CD14-positive monocyte (primary cell): ENCODE measurements at regions not wholly inside any gene's neighbourhood (a gene's known extent, or its start where the extent isn't known, plus 50 kb on each side); places are given as distances from the start of the nearest gene placed in this dataset.

Experiments
- DNase-seq, 3 donors: peaks; one replicate each; pipeline ENCODE4 v3.0.0-alpha.2; 2011 to 2022
- H2AFZ ChIP-seq: 2 replicates; pipeline ENCODE4 v1.6.0; 2012; ENCODE audit warnings: mild to moderate bottlenecking, low read depth, low read length, inconsistent platforms; ENCODE audit not compliant: insufficient read depth, poor library complexity, severe bottlenecking
- H3K27ac ChIP-seq, 2 donors: 1 replicate in 1 of 2; 2 replicates in 1 of 2; pipeline ENCODE4 v1.5.1; 2012 to 2013; ENCODE audit warnings: low read length in 2 of 2, control low read depth in 1 of 2, inconsistent platforms in 1 of 2, low read depth in 1 of 2, mild to moderate bottlenecking in 1 of 2
- H3K27me3 ChIP-seq, 2 donors: one replicate each; pipeline versions ENCODE4 v1.6.0 to v1.6.1; 2011 to 2013; ENCODE audit warnings: low read length in 2 of 2; ENCODE audit not compliant: control insufficient read depth in 2 of 2, insufficient read depth in 2 of 2
- H3K36me3 ChIP-seq, 2 donors: replicated peaks in 1 of 2; 1 replicate in 1 of 2; 2 replicates in 1 of 2; pipeline versions ENCODE4 v1.5.1 to v1.6.1; 2012 to 2013; ENCODE audit warnings: low read length in 2 of 2, control low read depth in 1 of 2, inconsistent platforms in 1 of 2, mild to moderate bottlenecking in 1 of 2; ENCODE audit not compliant: insufficient read depth in 2 of 2, control insufficient read depth in 1 of 2
- H3K4me1 ChIP-seq, 2 donors: 1 replicate in 1 of 2; 2 replicates in 1 of 2; pipeline versions ENCODE4 v1.5.1 to v1.6.1; 2012 to 2013; ENCODE audit warnings: low read length in 2 of 2, control low read depth in 1 of 2, inconsistent platforms in 1 of 2, mild to moderate bottlenecking in 1 of 2, moderate library complexity in 1 of 2; ENCODE audit not compliant: insufficient read depth in 2 of 2, control insufficient read depth in 1 of 2
- H3K4me2 ChIP-seq: replicated peaks from 2 replicates; pipeline ENCODE3; 2012; ENCODE audit warnings: low read length, moderate library complexity, mild to moderate bottlenecking; ENCODE audit not compliant: poor library complexity, severe bottlenecking; ENCODE audit errors: extremely low read depth
- H3K4me3 ChIP-seq, 3 experiments: fragments of 200-600 bp in 1 of 3; sonication (generic) in 1 of 3; replicated peaks in 1 of 3; 1 replicate in 2 of 3; 2 replicates in 1 of 3; pipeline ENCODE4 v1.5.1; 2011 to 2013; ENCODE audit warnings: low read length in 3 of 3, mild to moderate bottlenecking in 3 of 3, control low read depth in 2 of 3, low read depth in 2 of 3, inconsistent platforms in 1 of 3, moderate library complexity in 1 of 3
- H3K79me2 ChIP-seq: 2 replicates; pipeline ENCODE4 v1.6.0; 2012; ENCODE audit warnings: mild to moderate bottlenecking, control low read depth, inconsistent platforms, low read length, moderate library complexity; ENCODE audit not compliant: insufficient read depth
- H3K9ac ChIP-seq: 2 replicates; pipeline ENCODE4 v1.6.0; 2017; ENCODE audit warnings: low read length, mild to moderate bottlenecking; ENCODE audit not compliant: insufficient read depth, poor library complexity, severe bottlenecking
- H3K9me3 ChIP-seq, 2 donors: replicated peaks in 1 of 2; 1 replicate in 1 of 2; 2 replicates in 1 of 2; pipeline versions ENCODE4 v1.5.1 to v1.6.1; 2012 to 2013; ENCODE audit warnings: low read length in 2 of 2, control low read depth in 1 of 2; ENCODE audit not compliant: control insufficient read depth in 1 of 2, insufficient read depth in 1 of 2
- H4K20me1 ChIP-seq: 2 replicates; pipeline ENCODE4 v1.6.0; 2012; ENCODE audit warnings: mild to moderate bottlenecking, low read length, control low read depth, moderate library complexity; ENCODE audit not compliant: insufficient read depth
- H3K27ac Mint-ChIP-seq, 7 donors: one replicate each; pipeline ENCODE4 v1.8.0; 2020; ENCODE audit warnings: mild to moderate bottlenecking in 7 of 7, mixed read lengths in 7 of 7, moderate library complexity in 6 of 7, inconsistent platforms in 2 of 7
- H3K27me3 Mint-ChIP-seq, 3 donors: one replicate each; pipeline ENCODE4 v1.8.0; 2021 to 2022; ENCODE audit warnings: low read depth in 3 of 3, mild to moderate bottlenecking in 3 of 3, mixed read lengths in 3 of 3, moderate library complexity in 3 of 3, inconsistent platforms in 1 of 3
- H3K36me3 Mint-ChIP-seq, 2 donors: one replicate each; pipeline ENCODE4 v1.8.0; 2020; ENCODE audit warnings: mixed read lengths in 2 of 2, inconsistent platforms in 1 of 2, mild to moderate bottlenecking in 1 of 2
- H3K4me1 Mint-ChIP-seq: one replicate; pipeline ENCODE4 v1.8.0; 2020; ENCODE audit warnings: mild to moderate bottlenecking, mixed read lengths
- H3K4me3 Mint-ChIP-seq, 2 donors: one replicate each; pipeline ENCODE4 v1.8.0; 2020; ENCODE audit warnings: mild to moderate bottlenecking in 2 of 2, mixed read lengths in 2 of 2, moderate library complexity in 1 of 2
- H3K9me3 Mint-ChIP-seq, 7 donors: one replicate each; pipeline ENCODE4 v1.8.0; 2020 to 2022; ENCODE audit warnings: mixed read lengths in 7 of 7, mild to moderate bottlenecking in 6 of 7, moderate library complexity in 6 of 7, inconsistent platforms in 2 of 7
- CTCF ChIP-seq: fragments of 200-600 bp; IDR thresholded peaks from one replicate; pipeline ENCODE4 v1.8.0; 2022; ENCODE audit warnings: antibody characterized with exemption, mild to moderate bottlenecking
- WGBS: methylation state at CpG from one replicate; pipeline ENCODE4 v1.1.5; 2013; ENCODE audit warnings: missing lambda C conversion rate; ENCODE audit not compliant: insufficient coverage; 5-methylcytosine and 5-hydroxymethylcytosine counted together
- intact Hi-C, 2 donors: fragments of 100-400 bp; cut with micrococcal nuclease; formaldehyde crosslinking; loops; one replicate each; pipeline versions ENCODE4 v1.15.0 to v1.15.1; 2023

GRCh38 chr10:65751218-65751617 is 1174.6 kb upstream of the LRRTM3 start:
- Histone ChIP-seq H3K4me3 (no peak overlapping the region), H3K27me3 (no peaks in the 10 kb centered on the region), H3K27ac (no peak overlapping the region), H4K20me1 (no peaks in the 10 kb centered on the region), H3K4me1 (no peaks in the 10 kb centered on the region), H3K9me3 (no peaks in the 10 kb centered on the region), H2AFZ (no peak overlapping the region), H3K79me2 (no peaks in the 10 kb centered on the region), H3K4me2 (no peak overlapping the region), H3K36me3 (no peaks in the 10 kb centered on the region), H3K9ac (no peak overlapping the region)
- Mint-ChIP-seq H3K4me1 (no peaks in the 10 kb centered on the region), H3K4me3 (no peak overlapping the region), H3K9me3 (no peaks in the 10 kb centered on the region), H3K36me3 (no peaks in the 10 kb centered on the region), H3K27me3 (no peaks in the 10 kb centered on the region), H3K27ac (no peak overlapping the region)
- intact Hi-C loops = no loop called here
- TF ChIP-seq CTCF = no peak
- no peak for DNase-seq

GRCh38 chr10:65751896-65752295 is 1173.9 kb upstream of the LRRTM3 start:
- no peaks in the 10 kb centered on the region for H3K36me3 Mint-ChIP-seq
- no peaks in the 10 kb centered on the region for H3K9me3 Mint-ChIP-seq
- no peaks in the 10 kb centered on the region for H3K4me1 ChIP-seq
- no peak for DNase-seq
- H3K4me1 Mint-ChIP-seq = no peaks in the 10 kb centered on the region
- no CpG with 5 or more reads among the region's 1 CpG for WGBS
- no peak overlapping the region for H3K9ac ChIP-seq
- no peaks in the 10 kb centered on the region for H4K20me1 ChIP-seq
- intact Hi-C loops = no loop called here
- H3K27ac Mint-ChIP-seq = no peak overlapping the region
- no peak overlapping the region for H3K4me3 ChIP-seq
- no peak overlapping the region for H3K27ac ChIP-seq
- H3K27me3 Mint-ChIP-seq = no peaks in the 10 kb centered on the region
- H3K79me2 ChIP-seq = no peaks in the 10 kb centered on the region
- H3K4me2 ChIP-seq = no peak overlapping the region
- H3K9me3 ChIP-seq = no peaks in the 10 kb centered on the region
- no peak overlapping the region for H2AFZ ChIP-seq
- TF ChIP-seq CTCF = no peak
- no peak overlapping the region for H3K4me3 Mint-ChIP-seq
- no peaks in the 10 kb centered on the region for H3K27me3 ChIP-seq
- H3K36me3 ChIP-seq = no peaks in the 10 kb centered on the region
